ENCODE measurements at regions not wholly inside any gene's neighbourhood (a gene's known extent, or its start where the extent isn't known, plus 50 kb on each side); places are given as distances from the start of the nearest gene placed in this dataset.
"Not testable (repeated sequence)": the region's sequence is repeated elsewhere in the genome, so short reads cannot be mapped to it uniquely, and the experiment has no call there.

GRCh38 chr9:13919401-13919800 lies 394.5 kb downstream of the NFIB start:
- Mint-ChIP-seq H3K27ac (no peak overlapping the region), H3K4me1 (ENCODE audit: unreplicated experiment) (peaks cover 11% of the 10 kb centered on the region), H3K36me3 (no peaks in the 10 kb centered on the region), H3K9me3 (peaks cover 12% of the 10 kb centered on the region), H3K27me3 (no peaks in the 10 kb centered on the region), H3K4me3 (no peak overlapping the region)
- no peak for DNase-seq (ENCODE audit: extremely low spot score, unreplicated experiment)
- no peak for TF ChIP-seq CTCF (conservative IDR thresholded peaks at IDR 0.05)

GRCh38 chr9:13917534-13917933 lies 396.4 kb downstream of the NFIB start:
- TF ChIP-seq CTCF (conservative IDR thresholded peaks at IDR 0.05) = no peak
- no peak overlapping the region for H3K4me3 Mint-ChIP-seq
- DNase-seq (ENCODE audit: extremely low spot score, unreplicated experiment) = no peak
- H3K27me3 Mint-ChIP-seq = no peaks in the 10 kb centered on the region
- H3K9me3 Mint-ChIP-seq = peaks cover 4% of the 10 kb centered on the region
- no peak overlapping the region for H3K27ac Mint-ChIP-seq
- peaks cover 11% of the 10 kb centered on the region for H3K4me1 Mint-ChIP-seq (ENCODE audit: unreplicated experiment)
- no peaks in the 10 kb centered on the region for H3K36me3 Mint-ChIP-seq

- H3K27ac Mint-ChIP-seq = no peak overlapping the region
- peaks cover 13% of the 10 kb centered on the region for H3K4me1 Mint-ChIP-seq (ENCODE audit: unreplicated experiment)
- no peak for TF ChIP-seq CTCF (conservative IDR thresholded peaks at IDR 0.05)
- H3K27me3 Mint-ChIP-seq = no peaks in the 10 kb centered on the region
- DNase-seq (ENCODE audit: extremely low spot score, unreplicated experiment) = no peak
- no peaks in the 10 kb centered on the region for H3K36me3 Mint-ChIP-seq
- H3K4me3 Mint-ChIP-seq = no peak overlapping the region
- H3K9me3 Mint-ChIP-seq = peaks cover 4% of the 10 kb centered on the region
Observed at GRCh38 chr9:13915591-13916301, 398.2 kb downstream of the NFIB start.

- H3K27me3 Mint-ChIP-seq = no peaks in the 10 kb centered on the region
Observed at GRCh38 chr9:13915131-13915530, 398.8 kb downstream of the NFIB start.

GRCh38 chr9:13911473-13911872 lies 402.5 kb downstream of the NFIB start:
- Mint-ChIP-seq H3K36me3 (no peaks in the 10 kb centered on the region), H3K4me1 (ENCODE audit: unreplicated experiment) (peaks cover 9% of the 10 kb centered on the region), H3K27me3 (no peaks in the 10 kb centered on the region), H3K4me3 (no peak overlapping the region), H3K9me3 (peaks cover 4% of the 10 kb centered on the region), H3K27ac (no peak overlapping the region)
- DNase-seq (ENCODE audit: extremely low spot score, unreplicated experiment) = no peak
- no peak for TF ChIP-seq CTCF (conservative IDR thresholded peaks at IDR 0.05)

More at GRCh38 chr9:13915131-13915530, 398.8 kb downstream of the NFIB start:
- no peak overlapping the region for H3K4me3 Mint-ChIP-seq
- H3K36me3 Mint-ChIP-seq = no peaks in the 10 kb centered on the region
- no peak overlapping the region for H3K27ac Mint-ChIP-seq
- peaks cover 4% of the 10 kb centered on the region for H3K9me3 Mint-ChIP-seq
- DNase-seq (ENCODE audit: extremely low spot score, unreplicated experiment) = no peak
- TF ChIP-seq CTCF (conservative IDR thresholded peaks at IDR 0.05) = no peak
- H3K4me1 Mint-ChIP-seq (ENCODE audit: unreplicated experiment) = peaks cover 10% of the 10 kb centered on the region

GRCh38 chr9:13907842-13908241 lies 406.1 kb downstream of the NFIB start:
- H3K9me3 Mint-ChIP-seq = not testable (repeated sequence)

More at GRCh38 chr9:13907842-13908241, 406.1 kb downstream of the NFIB start:
- not testable (repeated sequence) for H3K36me3 Mint-ChIP-seq; H3K27ac Mint-ChIP-seq; DNase-seq (ENCODE audit: extremely low spot score, unreplicated experiment); H3K4me1 Mint-ChIP-seq (ENCODE audit: unreplicated experiment); H3K4me3 Mint-ChIP-seq; H3K27me3 Mint-ChIP-seq
